ENCODE measurements at regions not wholly inside any gene's neighbourhood (a gene's known extent, or its start where the extent isn't known, plus 50 kb on each side); places are given as distances from the start of the nearest gene placed in this dataset.

DNA sequence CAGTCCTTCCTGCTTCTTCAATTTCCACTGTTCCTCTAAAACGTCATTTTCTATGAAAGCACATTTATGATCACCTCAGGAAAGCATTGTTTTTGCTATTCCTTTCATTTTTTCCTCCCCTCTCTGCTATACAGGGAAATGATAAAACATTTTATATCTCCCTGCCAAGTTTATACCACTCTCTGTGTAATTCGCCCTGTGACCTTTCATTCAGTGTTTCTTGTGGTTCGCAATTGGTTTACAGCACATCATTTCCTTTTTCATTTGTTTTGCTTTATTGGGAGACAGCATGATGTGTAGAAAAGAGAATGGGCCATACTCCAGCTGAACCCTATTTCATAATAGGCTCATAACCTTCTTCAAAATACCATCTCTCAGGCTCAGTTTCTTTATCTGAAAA, 99.9 kb upstream of the RAPGEF2 start:
- Mint-ChIP-seq H3K4me1 (no peaks in the 10 kb centered on the region), H3K9me3 (no peaks in the 10 kb centered on the region), H3K27ac (no peak overlapping the region), H3K27me3 (peaks cover 6 to 11% of the 10 kb centered on the region in 2 donors), H3K4me3 (no peak overlapping the region), H3K36me3 (no peaks in the 10 kb centered on the region)
- ATAC-seq (replicated peaks in 1 of 4), result no peak
- Histone ChIP-seq H3K4me3 (ENCODE audit: control insufficient read depth in 1 of 2, extremely low read depth in 1 of 2, low read length in 1 of 2) (no peak overlapping the region), H3K9me3 (no peaks in the 10 kb centered on the region), H3K4me1 (ENCODE audit: control insufficient read depth in 1 of 2, extremely low read depth in 1 of 2, insufficient read depth in 2 of 2, low read length in 2 of 2) (no peaks in the 10 kb centered on the region), H3K27ac (ENCODE audit: low read length) (no peak overlapping the region), H3K27me3 (replicated peaks in 1 of 2; ENCODE audit: control insufficient read depth in 2 of 2, extremely low read depth in 1 of 2, insufficient read depth in 2 of 2, low read length in 1 of 2) (no peaks in the 10 kb centered on the region), H3K36me3 (ENCODE audit: control insufficient read depth in 2 of 2, extremely low read depth in 1 of 2, insufficient read depth in 1 of 2, low read length in 1 of 2) (no peaks in the 10 kb centered on the region)
- ChIA-PET POLR2A (no interaction called here), CTCF (no interaction called here)
- DNase-seq, result no peak
- 69% methylated on average over 1 of the region's 3 CpGs for WGBS (ENCODE audit: insufficient coverage)

GRCh38 chr4:159003420-159004253, 99.2 kb upstream of the RAPGEF2 start:
- CTCF ChIA-PET, result interaction anchor here in 1 of 2 donors (0.6 kb wide), 1 partner anchor 193 kb away, joined by 3 read pairs; no protein-coding TSS in a partner anchor
- peaks cover 10 to 11% of the 10 kb centered on the region in 2 donors for H3K27me3 Mint-ChIP-seq
- no peak overlapping the region for H3K27ac Mint-ChIP-seq
- POLR2A ChIA-PET, result no interaction called here
- no peaks in the 10 kb centered on the region for H3K4me1 Mint-ChIP-seq
- WGBS (ENCODE audit: insufficient coverage), result no CpG with 5 or more reads among the region's 7 CpGs
- no peak overlapping the region for H3K27ac ChIP-seq (ENCODE audit: low read length)
- H3K36me3 ChIP-seq (ENCODE audit: control insufficient read depth in 2 of 2, extremely low read depth in 1 of 2, insufficient read depth in 1 of 2, low read length in 1 of 2), result no peaks in the 10 kb centered on the region
- no peak overlapping the region for H3K4me3 Mint-ChIP-seq
- ATAC-seq (replicated peaks in 1 of 4) (no peak), DNase-seq (no peak)
- H3K4me1 ChIP-seq (ENCODE audit: control insufficient read depth in 1 of 2, extremely low read depth in 1 of 2, insufficient read depth in 2 of 2, low read length in 2 of 2), result no peaks in the 10 kb centered on the region
- no peaks in the 10 kb centered on the region for H3K9me3 ChIP-seq
- H3K9me3 Mint-ChIP-seq, result no peaks in the 10 kb centered on the region
- H3K36me3 Mint-ChIP-seq, result no peaks in the 10 kb centered on the region
- no peaks in the 10 kb centered on the region for H3K27me3 ChIP-seq (replicated peaks in 1 of 2; ENCODE audit: control insufficient read depth in 2 of 2, extremely low read depth in 1 of 2, insufficient read depth in 2 of 2, low read length in 1 of 2)
- no peak overlapping the region for H3K4me3 ChIP-seq (ENCODE audit: control insufficient read depth in 1 of 2, extremely low read depth in 1 of 2, low read length in 1 of 2)

- Mint-ChIP-seq H3K9me3 (no peaks in the 10 kb centered on the region), H3K36me3 (no peaks in the 10 kb centered on the region), H3K27ac (no peak overlapping the region), H3K4me3 (no peak overlapping the region), H3K4me1 (no peaks in the 10 kb centered on the region), H3K27me3 (peaks cover 10 to 15% of the 10 kb centered on the region in 2 donors)
- H3K4me1 ChIP-seq (ENCODE audit: control insufficient read depth in 1 of 2, extremely low read depth in 1 of 2, insufficient read depth in 2 of 2, low read length in 2 of 2), result no peaks in the 10 kb centered on the region
- 100% methylated on average over 2 of the region's 3 CpGs for WGBS (ENCODE audit: insufficient coverage)
- H3K27me3 ChIP-seq (replicated peaks in 1 of 2; ENCODE audit: control insufficient read depth in 2 of 2, extremely low read depth in 1 of 2, insufficient read depth in 2 of 2, low read length in 1 of 2), result no peaks in the 10 kb centered on the region
- H3K4me3 ChIP-seq (ENCODE audit: control insufficient read depth in 1 of 2, extremely low read depth in 1 of 2, low read length in 1 of 2), result no peak overlapping the region
- no peaks in the 10 kb centered on the region for H3K9me3 ChIP-seq
- ChIA-PET POLR2A (no interaction called here), CTCF (interaction anchor here in 1 of 2 donors (0.6 kb wide), 1 partner anchor 439 kb away, joined by 3 read pairs; no protein-coding TSS in a partner anchor)
- no peak overlapping the region for H3K27ac ChIP-seq (ENCODE audit: low read length)
- ATAC-seq (replicated peaks in 1 of 4) (no peak), DNase-seq (no peak)
- no peaks in the 10 kb centered on the region for H3K36me3 ChIP-seq (ENCODE audit: control insufficient read depth in 2 of 2, extremely low read depth in 1 of 2, insufficient read depth in 1 of 2, low read length in 1 of 2)
Observed at GRCh38 chr4:159006202-159006601, 96.7 kb upstream of the RAPGEF2 start.

DNA sequence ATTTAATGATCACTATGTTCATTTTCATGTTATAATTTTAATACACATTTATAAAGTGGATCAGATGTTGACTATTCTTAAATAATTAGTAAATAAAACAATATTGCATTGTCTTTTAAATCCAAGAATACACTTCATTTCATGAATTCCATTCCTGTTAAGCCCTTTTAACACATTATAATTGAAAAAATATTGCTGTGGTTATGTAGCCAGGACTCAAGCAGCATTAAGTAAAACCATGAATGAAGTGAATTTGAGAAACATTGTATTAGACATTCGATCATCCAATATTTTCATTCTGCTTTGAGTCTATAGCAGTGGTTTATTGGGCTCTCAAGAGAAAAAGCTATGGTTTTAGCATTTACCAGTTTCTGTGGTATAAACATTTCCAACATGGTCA, 94.2 kb upstream of the RAPGEF2 start:
- Histone ChIP-seq H3K36me3 (ENCODE audit: control insufficient read depth in 2 of 2, extremely low read depth in 1 of 2, insufficient read depth in 1 of 2, low read length in 1 of 2) (no peaks in the 10 kb centered on the region), H3K27ac (ENCODE audit: low read length) (no peak overlapping the region), H3K4me1 (ENCODE audit: control insufficient read depth in 1 of 2, extremely low read depth in 1 of 2, insufficient read depth in 2 of 2, low read length in 2 of 2) (no peaks in the 10 kb centered on the region), H3K27me3 (replicated peaks in 1 of 2; ENCODE audit: control insufficient read depth in 2 of 2, extremely low read depth in 1 of 2, insufficient read depth in 2 of 2, low read length in 1 of 2) (no peaks in the 10 kb centered on the region), H3K9me3 (no peaks in the 10 kb centered on the region), H3K4me3 (ENCODE audit: control insufficient read depth in 1 of 2, extremely low read depth in 1 of 2, low read length in 1 of 2) (no peak overlapping the region)
- Mint-ChIP-seq H3K27ac (no peak overlapping the region), H3K4me1 (no peaks in the 10 kb centered on the region), H3K36me3 (no peaks in the 10 kb centered on the region), H3K9me3 (no peaks in the 10 kb centered on the region), H3K4me3 (no peak overlapping the region), H3K27me3 (peaks cover 3 to 4% of the 10 kb centered on the region in 2 donors)
- POLR2A ChIA-PET, result no interaction called here
- CTCF ChIA-PET, result no interaction called here
- no CpG with 5 or more reads among the region's 1 CpG for WGBS (ENCODE audit: insufficient coverage)
- ATAC-seq (replicated peaks in 1 of 4) (no peak), DNase-seq (no peak)

GRCh38 chr4:159009521-159009920, 93.4 kb upstream of the RAPGEF2 start:
- POLR2A ChIA-PET, result no interaction called here
- no peak for DNase-seq
- Mint-ChIP-seq H3K27ac (no peak overlapping the region), H3K9me3 (no peaks in the 10 kb centered on the region), H3K4me3 (no peak overlapping the region), H3K4me1 (no peaks in the 10 kb centered on the region), H3K36me3 (no peaks in the 10 kb centered on the region), H3K27me3 (peaks cover 3 to 4% of the 10 kb centered on the region in 2 donors)
- H3K27ac ChIP-seq (ENCODE audit: low read length), result no peak overlapping the region
- H3K9me3 ChIP-seq, result no peaks in the 10 kb centered on the region
- WGBS (ENCODE audit: insufficient coverage), result 75% methylated on average over 1 of the region's 4 CpGs
- no peaks in the 10 kb centered on the region for H3K27me3 ChIP-seq (replicated peaks in 1 of 2; ENCODE audit: control insufficient read depth in 2 of 2, extremely low read depth in 1 of 2, insufficient read depth in 2 of 2, low read length in 1 of 2)
- no peak overlapping the region for H3K4me3 ChIP-seq (ENCODE audit: control insufficient read depth in 1 of 2, extremely low read depth in 1 of 2, low read length in 1 of 2)
- ATAC-seq (replicated peaks in 1 of 4), result no peak
- H3K4me1 ChIP-seq (ENCODE audit: control insufficient read depth in 1 of 2, extremely low read depth in 1 of 2, insufficient read depth in 2 of 2, low read length in 2 of 2), result no peaks in the 10 kb centered on the region
- no peaks in the 10 kb centered on the region for H3K36me3 ChIP-seq (ENCODE audit: control insufficient read depth in 2 of 2, extremely low read depth in 1 of 2, insufficient read depth in 1 of 2, low read length in 1 of 2)
- CTCF ChIA-PET, result no interaction called here

DNA sequence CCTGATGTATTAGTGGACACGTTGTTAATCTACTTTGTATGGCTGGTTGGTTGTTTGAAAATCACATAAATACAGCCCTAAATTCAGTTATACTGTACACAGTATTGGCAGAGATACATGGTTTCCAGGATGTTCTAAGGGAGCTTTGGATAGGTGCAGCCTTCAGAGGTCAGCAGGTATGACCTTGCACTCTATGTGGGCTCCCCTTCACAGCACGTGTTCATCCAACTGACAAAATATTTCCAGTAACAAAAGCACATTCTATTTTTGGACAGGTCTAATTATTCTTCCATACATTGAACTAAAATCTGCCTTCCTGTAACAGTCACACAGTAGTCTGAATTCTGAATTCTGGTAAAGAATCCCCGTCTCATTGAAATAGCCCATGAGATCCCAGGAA, 92.8 kb upstream of the RAPGEF2 start:
- no peaks in the 10 kb centered on the region for H3K27me3 ChIP-seq (replicated peaks in 1 of 2; ENCODE audit: control insufficient read depth in 2 of 2, extremely low read depth in 1 of 2, insufficient read depth in 2 of 2, low read length in 1 of 2)
- no peak overlapping the region for H3K27ac ChIP-seq (ENCODE audit: low read length)
- no peak overlapping the region for H3K4me3 Mint-ChIP-seq
- CTCF ChIA-PET, result no interaction called here
- no peak overlapping the region for H3K4me3 ChIP-seq (ENCODE audit: control insufficient read depth in 1 of 2, extremely low read depth in 1 of 2, low read length in 1 of 2)
- H3K4me1 Mint-ChIP-seq, result no peaks in the 10 kb centered on the region
- no peaks in the 10 kb centered on the region for H3K9me3 ChIP-seq
- ATAC-seq (replicated peaks in 1 of 4), result no peak
- H3K4me1 ChIP-seq (ENCODE audit: control insufficient read depth in 1 of 2, extremely low read depth in 1 of 2, insufficient read depth in 2 of 2, low read length in 2 of 2), result no peaks in the 10 kb centered on the region
- H3K27ac Mint-ChIP-seq, result no peak overlapping the region
- POLR2A ChIA-PET, result interaction anchor here in 1 of 2 donors (0.6 kb wide), 1 partner anchor 239 kb away, joined by 3 read pairs; no protein-coding TSS in a partner anchor
- DNase-seq, result no peak
- no peaks in the 10 kb centered on the region for H3K36me3 Mint-ChIP-seq
- H3K27me3 Mint-ChIP-seq, result peaks cover 3 to 4% of the 10 kb centered on the region in 2 donors
- no peaks in the 10 kb centered on the region for H3K36me3 ChIP-seq (ENCODE audit: control insufficient read depth in 2 of 2, extremely low read depth in 1 of 2, insufficient read depth in 1 of 2, low read length in 1 of 2)
- no peaks in the 10 kb centered on the region for H3K9me3 Mint-ChIP-seq
- WGBS (ENCODE audit: insufficient coverage), result 90% methylated on average over 2 of the region's 3 CpGs
